Psoas muscle (tissue), 7 donors: ENCODE measurements at regions not wholly inside any gene's neighbourhood (a gene's known extent, or its start where the extent isn't known, plus 50 kb on each side); places are given as distances from the start of the nearest gene placed in this dataset.
"Not testable (repeated sequence)": the region's sequence is repeated elsewhere in the genome, so short reads cannot be mapped to it uniquely, and the experiment has no call there.

Source experiments
- ATAC-seq, 4 donors: fragments of 200-7000 bp; cut with Tn5 transposase; one replicate each; pipeline ENCODE4 v1.9.1; 2020; ENCODE audit warnings: moderate library complexity in 3 of 4, mild to moderate bottlenecking in 2 of 4
- DNase-seq, 2 donors: peaks; one replicate each; pipeline ENCODE4 v3.0.0-alpha.2; 2020
- H3K27ac ChIP-seq: fragments of 200-600 bp; one replicate; pipeline ENCODE4 v1.8.0; 2022
- H3K27me3 ChIP-seq, 3 donors: fragments of 200-600 bp in 1 of 3; one replicate each; pipeline versions ENCODE4 v1.6.1 to v1.8.0; 2013 to 2022; ENCODE audit warnings: low read length in 2 of 3, mild to moderate bottlenecking in 2 of 3, moderate library complexity in 1 of 3; ENCODE audit not compliant: insufficient read depth in 3 of 3
- H3K36me3 ChIP-seq, 2 donors: fragments of 200-600 bp in 1 of 2; one replicate each; pipeline versions ENCODE4 v1.6.1 to v1.8.0; 2013 to 2022; ENCODE audit warnings: low read depth in 1 of 2, mild to moderate bottlenecking in 1 of 2, moderate library complexity in 1 of 2; ENCODE audit not compliant: insufficient read depth in 1 of 2
- H3K4me1 ChIP-seq: fragments of 200-600 bp; one replicate; pipeline ENCODE4 v1.8.0; 2022
- H3K4me3 ChIP-seq: fragments of 200-600 bp; one replicate; pipeline ENCODE4 v1.8.0; 2022; ENCODE audit warnings: mild to moderate bottlenecking
- H3K9me3 ChIP-seq: fragments of 200-600 bp; one replicate; pipeline ENCODE4 v1.8.0; 2022
- WGBS, 3 donors: extraction: QIAGEN DNeasy Blood & Tissue Kit; methylation state at CpG; one replicate each; pipeline versions ENCODE4 v1.1.6 to v1.1.7; 2013; 5-methylcytosine and 5-hydroxymethylcytosine counted together
- intact Hi-C, 2 donors: fragments of 100-400 bp; cut with DNase I; formaldehyde crosslinking; loops; one replicate each; pipeline versions ENCODE4 v1.11.0 to v1.14.2; 2022
- TF ChIP-seq, protein P1 (sequence below): fragments of 200-600 bp; IDR thresholded peaks from one replicate; pipeline ENCODE4 v1.8.0; 2022; ENCODE audit warnings: antibody characterized with exemption
- donor health status: healthy with polysubstance abuse.
- donor health status: DM: no; HTN: no; CAD: no; lungs with moderate emphysema.
- donor health status: Bipolar disorder and iron deficiency.
- donor health status: healthy.
- donor health status: DM: yes; HTN: yes; CAD: no.
- donor health status: DM: no; HTN: no; CAD: no.
- donor health status: DM: yes; HTN: yes; CAD: no.

DNA sequence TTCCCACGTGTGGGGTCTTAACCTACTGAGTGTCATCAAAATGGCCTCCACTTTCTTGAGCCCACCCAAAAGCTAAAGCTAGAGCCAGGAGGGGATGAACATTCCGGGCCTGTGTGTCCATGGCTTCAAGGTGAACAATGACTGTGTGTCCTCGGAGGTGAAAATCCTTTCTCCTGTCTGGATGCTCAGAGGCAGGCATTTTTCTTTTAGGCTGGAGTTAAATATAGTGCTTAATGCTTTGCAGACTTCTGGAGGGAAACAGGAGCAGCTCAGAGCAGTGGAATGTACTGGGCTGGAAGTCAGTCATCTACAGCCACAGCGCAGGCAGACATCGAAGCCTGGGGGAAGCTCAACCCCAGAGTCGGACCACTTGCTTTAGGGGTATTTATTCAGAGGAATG, 68.6 kb upstream of the TMEM45B start:
- intact Hi-C loops, result loop anchor here (10.0 kb wide), 2 partner anchors 382 to 862 kb away; no protein-coding TSS in a partner anchor
- Histone ChIP-seq H3K27ac (no peak overlapping the region), H3K4me3 (no peak overlapping the region), H3K4me1 (no peaks in the 10 kb centered on the region), H3K27me3 (peaks cover 3 to 30% (median 5%) of the 10 kb centered on the region in 3 donors), H3K36me3 (no peaks in the 10 kb centered on the region), H3K9me3 (no peaks in the 10 kb centered on the region)
- DNase-seq (no peak), ATAC-seq (no peak)
- 77 to 79% (median 77%) methylated on average over 6 of the region's 6 CpGs for WGBS, 3 donors
- TF ChIP-seq, protein P1, sequence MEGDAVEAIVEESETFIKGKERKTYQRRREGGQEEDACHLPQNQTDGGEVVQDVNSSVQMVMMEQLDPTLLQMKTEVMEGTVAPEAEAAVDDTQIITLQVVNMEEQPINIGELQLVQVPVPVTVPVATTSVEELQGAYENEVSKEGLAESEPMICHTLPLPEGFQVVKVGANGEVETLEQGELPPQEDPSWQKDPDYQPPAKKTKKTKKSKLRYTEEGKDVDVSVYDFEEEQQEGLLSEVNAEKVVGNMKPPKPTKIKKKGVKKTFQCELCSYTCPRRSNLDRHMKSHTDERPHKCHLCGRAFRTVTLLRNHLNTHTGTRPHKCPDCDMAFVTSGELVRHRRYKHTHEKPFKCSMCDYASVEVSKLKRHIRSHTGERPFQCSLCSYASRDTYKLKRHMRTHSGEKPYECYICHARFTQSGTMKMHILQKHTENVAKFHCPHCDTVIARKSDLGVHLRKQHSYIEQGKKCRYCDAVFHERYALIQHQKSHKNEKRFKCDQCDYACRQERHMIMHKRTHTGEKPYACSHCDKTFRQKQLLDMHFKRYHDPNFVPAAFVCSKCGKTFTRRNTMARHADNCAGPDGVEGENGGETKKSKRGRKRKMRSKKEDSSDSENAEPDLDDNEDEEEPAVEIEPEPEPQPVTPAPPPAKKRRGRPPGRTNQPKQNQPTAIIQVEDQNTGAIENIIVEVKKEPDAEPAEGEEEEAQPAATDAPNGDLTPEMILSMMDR, result no peak

DNA sequence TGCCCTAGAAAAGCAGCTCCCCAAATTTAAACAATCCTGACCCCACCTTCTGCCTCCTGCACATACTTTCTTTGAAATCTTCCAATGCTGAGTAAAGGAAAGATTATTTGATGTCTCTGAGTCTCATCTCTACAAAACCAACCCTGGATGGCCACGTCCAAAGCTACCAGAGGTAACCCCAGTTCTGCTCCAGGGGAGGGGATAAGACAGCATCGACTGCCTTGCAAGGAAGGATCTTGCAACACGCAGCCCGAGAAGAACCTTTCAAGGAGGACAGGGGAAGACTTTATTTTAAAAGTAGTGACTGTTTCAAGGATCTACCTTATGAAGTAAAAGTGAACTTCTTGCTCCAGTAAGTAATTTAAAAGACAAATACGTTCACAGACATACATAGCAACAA, 66.5 kb upstream of the TMEM45B start:
- Histone ChIP-seq H3K36me3 (no peaks in the 10 kb centered on the region), H3K27ac (no peak overlapping the region), H3K4me1 (no peaks in the 10 kb centered on the region), H3K27me3 (peaks cover 3 to 20% (median 3%) of the 10 kb centered on the region in 3 donors), H3K4me3 (no peak overlapping the region), H3K9me3 (no peaks in the 10 kb centered on the region)
- no peak for ATAC-seq
- WGBS, 3 donors, result 59 to 88% (median 71%) methylated on average over 5 of the region's 5 CpGs
- intact Hi-C loops, result loop anchor here (10.0 kb wide), 2 partner anchors 384 to 864 kb away; no protein-coding TSS in a partner anchor
- no peak for DNase-seq
- TF ChIP-seq, protein P1, result no peak

DNA sequence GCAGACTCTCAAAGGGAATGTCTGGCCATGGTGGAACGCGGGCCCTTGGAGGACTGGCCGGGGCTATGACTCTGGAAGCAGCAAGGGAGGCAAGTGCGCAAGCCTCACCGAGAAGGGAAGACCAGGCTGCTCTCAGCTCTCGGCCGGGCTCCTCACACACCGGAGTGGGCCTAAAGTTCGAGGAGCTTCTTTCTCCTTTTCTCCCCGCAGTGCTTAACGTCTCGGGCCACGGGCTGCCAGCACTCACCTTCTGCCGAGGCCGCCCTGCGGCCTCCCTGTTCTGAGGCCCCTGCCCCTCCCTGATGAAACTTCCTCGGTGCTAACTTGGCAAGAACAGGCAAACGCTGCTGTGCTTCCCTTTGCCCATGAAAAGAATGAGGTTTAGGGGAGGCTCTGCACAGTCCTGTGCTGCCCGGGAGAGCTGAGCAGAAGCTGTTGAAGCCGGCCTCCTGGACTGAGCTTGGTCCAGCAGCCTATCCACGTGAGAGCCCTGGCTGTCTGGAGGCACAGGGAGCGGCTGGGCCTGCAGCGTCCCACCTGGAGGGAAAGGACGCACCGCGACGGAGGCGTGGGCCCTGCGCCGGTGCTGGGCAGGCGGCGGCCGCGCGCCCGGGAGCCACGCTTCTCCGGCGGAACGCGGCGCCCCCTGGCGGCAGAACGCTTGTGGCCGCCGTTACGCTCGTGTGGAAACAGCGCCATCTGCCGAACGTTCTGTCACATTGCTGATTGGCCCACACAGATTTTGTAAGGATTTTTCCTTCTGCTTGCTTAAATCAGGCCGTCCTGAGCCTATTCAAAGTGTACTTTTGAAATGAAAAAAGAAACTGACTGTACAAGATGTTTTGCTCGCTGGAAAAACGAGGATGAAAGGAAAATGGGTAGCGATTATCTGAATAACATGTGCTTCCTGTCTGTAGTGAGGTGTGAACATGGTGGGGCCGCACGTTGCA, 65.0 kb upstream of the TMEM45B start:
- Histone ChIP-seq H3K27ac (no peak overlapping the region), H3K9me3 (no peaks in the 10 kb centered on the region), H3K4me1 (no peaks in the 10 kb centered on the region), H3K27me3 (peaks cover 0 to 13% (median 3%) of the 10 kb centered on the region in 3 donors), H3K36me3 (no peaks in the 10 kb centered on the region), H3K4me3 (peak overlapping the region; percentile 40)
- intact Hi-C loops, result loop anchor here (5.0 to 10.0 kb wide), 2 partner anchors 633 to 636 kb away; no protein-coding TSS in a partner anchor
- 23 to 26% (median 23%) methylated on average over 50 to 57 of the region's 57 CpGs for WGBS, 3 donors
- peak; percentile 85 to 92 (median 88) for ATAC-seq
- TF ChIP-seq, protein P1, result peak; percentile 98
- peak; percentile 73 to 82 for DNase-seq

DNA sequence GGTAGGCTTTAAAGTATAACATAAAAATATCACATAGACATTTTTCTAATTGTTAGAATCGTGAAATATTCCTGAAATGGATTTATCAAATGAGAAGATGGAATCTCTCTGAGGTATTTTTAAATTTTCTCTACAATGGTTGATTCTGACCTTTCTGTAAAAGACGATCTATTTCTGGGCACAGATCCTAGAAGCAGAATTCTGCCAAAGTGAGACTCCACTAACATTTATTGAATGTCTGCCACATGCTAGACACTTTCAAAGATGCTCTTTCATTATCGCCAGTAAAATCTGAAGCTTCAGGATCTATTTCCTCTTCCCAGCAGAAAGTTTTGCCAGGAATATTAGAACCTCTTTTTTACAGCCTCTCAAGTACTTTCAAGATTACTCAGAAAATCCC, 64.1 kb upstream of the TMEM45B start:
- H3K4me1 ChIP-seq, result no peaks in the 10 kb centered on the region
- DNase-seq (no peak), ATAC-seq (no peak)
- peaks cover 0 to 4% (median 3%) of the 10 kb centered on the region in 3 donors for H3K27me3 ChIP-seq
- 47 to 55% (median 50%) methylated on average over 3 of the region's 3 CpGs for WGBS, 3 donors
- intact Hi-C loops, result loop anchor here (5.0 to 10.0 kb wide), 2 partner anchors 634 to 637 kb away; no protein-coding TSS in a partner anchor
- no peaks in the 10 kb centered on the region for H3K9me3 ChIP-seq
- H3K36me3 ChIP-seq, result no peaks in the 10 kb centered on the region
- H3K4me3 ChIP-seq, result no peak overlapping the region
- TF ChIP-seq, protein P1, result no peak
- H3K27ac ChIP-seq, result no peak overlapping the region

DNA sequence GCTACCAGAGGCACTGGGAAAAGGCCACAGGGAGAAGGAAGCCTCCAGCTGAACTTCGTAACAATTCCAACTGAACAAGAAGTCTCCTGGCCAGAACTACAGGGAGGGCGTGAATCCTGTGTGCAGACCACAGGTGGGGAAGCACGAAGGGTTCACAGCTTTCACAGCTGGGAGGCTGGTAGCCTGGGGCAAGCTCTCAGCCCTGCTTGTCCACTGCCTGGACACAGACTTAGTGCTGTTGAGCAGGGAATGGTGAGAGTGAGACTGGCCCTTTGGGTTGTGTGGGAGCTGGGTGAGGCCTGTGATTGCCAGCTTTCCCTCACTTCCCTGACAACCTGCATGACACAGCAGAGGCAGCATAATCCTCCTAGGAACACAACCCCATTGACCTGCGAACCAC, 52.1 kb upstream of the TMEM45B start:
- H3K36me3 ChIP-seq, H3K4me3 ChIP-seq, H3K27ac ChIP-seq, intact Hi-C loops, H3K4me1 ChIP-seq, DNase-seq, H3K27me3 ChIP-seq, H3K9me3 ChIP-seq, ATAC-seq: not testable (repeated sequence)
- 82 to 85% (median 82%) methylated on average over 4 of the region's 4 CpGs for WGBS, 3 donors

DNA sequence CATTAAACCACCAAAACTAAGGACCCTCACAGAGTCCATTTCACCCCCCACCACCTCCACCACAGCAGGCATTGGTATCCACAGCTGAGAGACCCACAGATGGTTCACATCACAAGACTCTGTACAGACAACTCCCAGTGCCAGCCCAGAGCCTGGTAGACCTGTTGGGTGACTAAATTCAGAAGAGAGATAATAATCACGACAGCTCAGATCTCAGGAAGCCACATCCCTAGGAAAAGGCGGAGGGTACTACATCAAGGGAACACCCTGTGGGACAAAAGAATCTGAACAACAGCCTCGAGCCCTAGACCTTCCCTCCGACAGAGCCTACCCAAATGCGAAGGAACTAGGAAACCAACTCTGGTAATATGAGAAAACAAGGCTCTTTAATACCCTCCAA, 51.4 kb upstream of the TMEM45B start:
- H3K27me3 ChIP-seq, DNase-seq, H3K27ac ChIP-seq, intact Hi-C loops, H3K36me3 ChIP-seq, ATAC-seq, H3K4me1 ChIP-seq, H3K9me3 ChIP-seq, H3K4me3 ChIP-seq: not testable (repeated sequence)
- 45 to 63% (median 55%) methylated on average over 4 to 5 of the region's 5 CpGs for WGBS, 3 donors
